ENCODE measurements at regions not wholly inside any gene's neighbourhood (a gene's known extent, or its start where the extent isn't known, plus 50 kb on each side); places are given as distances from the start of the nearest gene placed in this dataset.
"Not testable (repeated sequence)": the region's sequence is repeated elsewhere in the genome, so short reads cannot be mapped to it uniquely, and the experiment has no call there.

- no peak overlapping the region for H3K4me3 Mint-ChIP-seq
- no peaks in the 10 kb centered on the region for H3K4me1 Mint-ChIP-seq
- no peaks in the 10 kb centered on the region for H3K27me3 Mint-ChIP-seq (ENCODE audit: low read depth)
- peaks cover 4% of the 10 kb centered on the region for H3K9me3 Mint-ChIP-seq
- H3K27ac Mint-ChIP-seq (ENCODE audit: unreplicated experiment): no peak overlapping the region
- DNase-seq (ENCODE audit: low read depth, low spot score): no peak
- H3K36me3 Mint-ChIP-seq (ENCODE audit: low read depth): no peaks in the 10 kb centered on the region
- TF ChIP-seq, protein P1, sequence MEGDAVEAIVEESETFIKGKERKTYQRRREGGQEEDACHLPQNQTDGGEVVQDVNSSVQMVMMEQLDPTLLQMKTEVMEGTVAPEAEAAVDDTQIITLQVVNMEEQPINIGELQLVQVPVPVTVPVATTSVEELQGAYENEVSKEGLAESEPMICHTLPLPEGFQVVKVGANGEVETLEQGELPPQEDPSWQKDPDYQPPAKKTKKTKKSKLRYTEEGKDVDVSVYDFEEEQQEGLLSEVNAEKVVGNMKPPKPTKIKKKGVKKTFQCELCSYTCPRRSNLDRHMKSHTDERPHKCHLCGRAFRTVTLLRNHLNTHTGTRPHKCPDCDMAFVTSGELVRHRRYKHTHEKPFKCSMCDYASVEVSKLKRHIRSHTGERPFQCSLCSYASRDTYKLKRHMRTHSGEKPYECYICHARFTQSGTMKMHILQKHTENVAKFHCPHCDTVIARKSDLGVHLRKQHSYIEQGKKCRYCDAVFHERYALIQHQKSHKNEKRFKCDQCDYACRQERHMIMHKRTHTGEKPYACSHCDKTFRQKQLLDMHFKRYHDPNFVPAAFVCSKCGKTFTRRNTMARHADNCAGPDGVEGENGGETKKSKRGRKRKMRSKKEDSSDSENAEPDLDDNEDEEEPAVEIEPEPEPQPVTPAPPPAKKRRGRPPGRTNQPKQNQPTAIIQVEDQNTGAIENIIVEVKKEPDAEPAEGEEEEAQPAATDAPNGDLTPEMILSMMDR (conservative IDR thresholded peaks at IDR 0.05): no peak
Measured at GRCh38 chr14:41521891-41522290, 84.8 kb upstream of the LRFN5 start.

- not testable (repeated sequence) for H3K27me3 Mint-ChIP-seq (ENCODE audit: low read depth); H3K36me3 Mint-ChIP-seq (ENCODE audit: low read depth); H3K9me3 Mint-ChIP-seq; H3K4me1 Mint-ChIP-seq; H3K27ac Mint-ChIP-seq (ENCODE audit: unreplicated experiment); DNase-seq (ENCODE audit: low read depth, low spot score); H3K4me3 Mint-ChIP-seq
Measured at GRCh38 chr14:41518030-41518429, 88.6 kb upstream of the LRFN5 start.

DNA sequence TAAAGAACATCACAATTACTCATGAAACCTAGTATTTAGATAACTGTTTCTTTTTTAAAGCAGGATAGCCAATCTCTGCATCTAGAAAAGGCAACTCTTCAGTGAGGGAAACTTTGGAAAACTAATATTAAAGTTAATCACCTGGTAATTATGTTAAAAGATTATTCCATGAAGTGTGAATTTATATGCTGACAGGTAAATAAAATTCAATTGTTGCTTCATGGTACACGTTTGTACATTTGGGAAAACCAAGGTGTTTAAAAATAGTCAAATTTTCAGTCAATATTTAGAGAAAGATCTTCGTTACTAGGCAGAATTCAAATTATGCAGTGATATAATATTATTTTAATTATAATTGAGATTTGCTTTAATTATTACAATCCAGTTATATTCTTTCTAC lies 100.1 kb upstream of the LRFN5 start:
- H3K4me3 Mint-ChIP-seq: no peak overlapping the region
- no peaks in the 10 kb centered on the region for H3K9me3 Mint-ChIP-seq
- TF ChIP-seq, protein P1 (conservative IDR thresholded peaks at IDR 0.05): no peak

DNA sequence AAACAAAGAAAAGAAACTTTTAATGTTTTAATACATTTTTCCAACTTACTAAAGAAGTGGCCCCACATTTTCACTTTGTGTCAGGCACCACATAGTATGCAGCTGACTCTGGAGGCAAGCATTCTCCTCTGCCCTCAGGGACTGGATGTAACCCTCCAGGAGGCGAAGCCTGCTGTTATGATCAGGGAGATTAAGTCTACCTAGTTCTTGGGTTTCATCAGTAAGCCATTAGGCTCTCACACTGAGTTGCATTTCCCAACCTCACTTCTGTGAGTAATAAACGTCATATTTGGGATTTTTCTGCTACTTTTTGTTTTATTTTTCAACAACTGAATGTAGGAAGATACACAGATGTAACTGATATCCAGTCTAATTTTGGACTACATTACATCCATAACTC lies 101.2 kb upstream of the LRFN5 start:
- Mint-ChIP-seq H3K9me3 (no peaks in the 10 kb centered on the region), H3K27ac (ENCODE audit: unreplicated experiment) (no peak overlapping the region), H3K4me1 (no peaks in the 10 kb centered on the region), H3K27me3 (ENCODE audit: low read depth) (no peaks in the 10 kb centered on the region), H3K36me3 (ENCODE audit: low read depth) (no peaks in the 10 kb centered on the region), H3K4me3 (no peak overlapping the region)
- no peak for DNase-seq (ENCODE audit: low read depth, low spot score)
- TF ChIP-seq, protein P1 (conservative IDR thresholded peaks at IDR 0.05): no peak

More for the DNA sequence above, 100.1 kb upstream of the LRFN5 start:
- H3K27me3 Mint-ChIP-seq (ENCODE audit: low read depth): no peaks in the 10 kb centered on the region
- H3K4me1 Mint-ChIP-seq: no peaks in the 10 kb centered on the region
- H3K27ac Mint-ChIP-seq (ENCODE audit: unreplicated experiment): no peak overlapping the region
- no peak for DNase-seq (ENCODE audit: low read depth, low spot score)
- no peaks in the 10 kb centered on the region for H3K36me3 Mint-ChIP-seq (ENCODE audit: low read depth)

DNA sequence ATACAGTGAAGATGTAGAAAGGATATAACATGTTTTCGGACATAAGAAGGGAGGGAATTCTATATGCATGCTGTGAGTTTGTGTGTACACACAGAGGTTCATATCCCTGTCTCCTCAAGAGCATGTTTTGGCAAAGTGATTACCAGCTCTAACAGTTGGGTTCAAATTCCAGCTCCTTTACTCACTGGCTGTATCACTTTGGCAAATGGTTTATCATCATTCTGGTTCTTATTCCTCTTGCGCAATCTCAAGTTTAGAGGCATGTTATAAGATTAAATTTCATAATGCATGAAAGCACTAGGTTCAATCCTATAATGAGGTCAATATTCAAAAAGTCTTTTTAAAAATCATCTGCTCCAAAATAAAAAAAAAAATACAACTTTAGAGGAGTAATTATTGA lies 107.7 kb upstream of the LRFN5 start:
- TF ChIP-seq, protein P1 (conservative IDR thresholded peaks at IDR 0.05): no peak
- Mint-ChIP-seq H3K4me3 (no peak overlapping the region), H3K36me3 (ENCODE audit: low read depth) (no peaks in the 10 kb centered on the region), H3K9me3 (peaks cover under 1% of the 10 kb centered on the region), H3K27me3 (ENCODE audit: low read depth) (no peaks in the 10 kb centered on the region), H3K4me1 (no peaks in the 10 kb centered on the region), H3K27ac (ENCODE audit: unreplicated experiment) (no peak overlapping the region)
- DNase-seq (ENCODE audit: low read depth, low spot score): no peak

DNA sequence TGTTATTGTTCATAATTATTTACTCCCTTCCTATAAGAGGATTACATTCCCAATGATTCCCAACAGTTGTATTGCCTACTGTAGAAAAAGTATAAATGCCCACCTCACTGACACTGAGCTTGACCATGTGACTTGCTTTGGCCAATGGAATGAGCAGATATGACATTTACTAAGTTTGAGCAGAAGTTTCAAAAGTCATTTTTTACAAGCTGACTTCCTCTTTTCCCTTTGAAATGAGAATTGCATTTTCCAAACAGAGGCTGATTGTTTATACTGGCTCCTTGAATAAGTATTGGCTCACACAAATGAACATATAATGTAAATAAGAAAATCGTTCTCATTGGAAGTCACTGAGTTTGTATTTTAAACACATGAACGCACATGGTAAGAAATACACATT lies 116.4 kb upstream of the LRFN5 start:
- no peaks in the 10 kb centered on the region for H3K27me3 Mint-ChIP-seq (ENCODE audit: low read depth)
- TF ChIP-seq, protein P1 (conservative IDR thresholded peaks at IDR 0.05): no peak
- peaks cover 4% of the 10 kb centered on the region for H3K9me3 Mint-ChIP-seq
- H3K4me3 Mint-ChIP-seq: no peak overlapping the region
- H3K27ac Mint-ChIP-seq (ENCODE audit: unreplicated experiment): no peak overlapping the region
- H3K4me1 Mint-ChIP-seq: no peaks in the 10 kb centered on the region
- DNase-seq (ENCODE audit: low read depth, low spot score): no peak
- H3K36me3 Mint-ChIP-seq (ENCODE audit: low read depth): no peaks in the 10 kb centered on the region

All from neural crest cell (in vitro differentiated cells).